ENCODE measurements at regions not wholly inside any gene's neighbourhood (a gene's known extent, or its start where the extent isn't known, plus 50 kb on each side); places are given as distances from the start of the nearest gene placed in this dataset.

DNA sequence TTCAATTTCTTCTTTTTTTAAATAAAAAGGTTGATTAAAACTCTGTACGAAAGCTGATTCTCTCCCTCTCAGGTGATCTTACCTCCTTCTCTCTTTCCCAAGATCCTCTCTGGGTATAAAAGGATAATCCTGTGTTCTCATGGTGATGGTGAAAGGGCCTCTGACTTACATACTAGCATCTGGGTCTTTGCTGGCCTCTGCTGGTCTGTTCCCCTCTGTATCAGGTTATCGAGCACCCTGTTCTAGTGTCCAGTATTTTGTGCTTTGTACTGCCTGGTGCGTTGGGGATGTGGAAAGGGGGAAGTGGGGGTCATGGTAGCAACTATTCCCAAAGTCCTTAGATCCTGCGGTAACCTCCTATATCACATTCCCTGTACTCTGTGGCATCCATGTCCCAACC is 328.9 kb downstream of the NR2F1-AS1 start:
- TF ChIP-seq, protein P1, sequence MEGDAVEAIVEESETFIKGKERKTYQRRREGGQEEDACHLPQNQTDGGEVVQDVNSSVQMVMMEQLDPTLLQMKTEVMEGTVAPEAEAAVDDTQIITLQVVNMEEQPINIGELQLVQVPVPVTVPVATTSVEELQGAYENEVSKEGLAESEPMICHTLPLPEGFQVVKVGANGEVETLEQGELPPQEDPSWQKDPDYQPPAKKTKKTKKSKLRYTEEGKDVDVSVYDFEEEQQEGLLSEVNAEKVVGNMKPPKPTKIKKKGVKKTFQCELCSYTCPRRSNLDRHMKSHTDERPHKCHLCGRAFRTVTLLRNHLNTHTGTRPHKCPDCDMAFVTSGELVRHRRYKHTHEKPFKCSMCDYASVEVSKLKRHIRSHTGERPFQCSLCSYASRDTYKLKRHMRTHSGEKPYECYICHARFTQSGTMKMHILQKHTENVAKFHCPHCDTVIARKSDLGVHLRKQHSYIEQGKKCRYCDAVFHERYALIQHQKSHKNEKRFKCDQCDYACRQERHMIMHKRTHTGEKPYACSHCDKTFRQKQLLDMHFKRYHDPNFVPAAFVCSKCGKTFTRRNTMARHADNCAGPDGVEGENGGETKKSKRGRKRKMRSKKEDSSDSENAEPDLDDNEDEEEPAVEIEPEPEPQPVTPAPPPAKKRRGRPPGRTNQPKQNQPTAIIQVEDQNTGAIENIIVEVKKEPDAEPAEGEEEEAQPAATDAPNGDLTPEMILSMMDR (IDR thresholded peaks at IDR 0.05), result no peak
- no peak for TF ChIP-seq POLR2A (IDR thresholded peaks at IDR 0.05)
- no peak for TF ChIP-seq EP300 (IDR thresholded peaks at IDR 0.05; ENCODE audit: low read depth)
